ENCODE measurements at regions not wholly inside any gene's neighbourhood (a gene's known extent, or its start where the extent isn't known, plus 50 kb on each side); places are given as distances from the start of the nearest gene placed in this dataset.
"Not testable (repeated sequence)": the region's sequence is repeated elsewhere in the genome, so short reads cannot be mapped to it uniquely, and the experiment has no call there.

- no peak for DNase-seq
These were observed 116.1 kb downstream of the RIN2 start for GRCh38 chr20:19874040-19874727.

- DNase-seq, result no peak
These were observed 117.5 kb downstream of the RIN2 start for GRCh38 chr20:19875376-19876221.

- no peak for DNase-seq
These were observed 118.9 kb downstream of the RIN2 start for GRCh38 chr20:19876828-19877460.

GRCh38 chr20:19879874-19880255, 121.8 kb downstream of the RIN2 start:
- not testable (repeated sequence) for DNase-seq

GRCh38 chr20:19880256-19881079, 122.4 kb downstream of the RIN2 start:
- no peak for DNase-seq

GRCh38 chr20:19881080-19881840, 123.2 kb downstream of the RIN2 start:
- no peak for DNase-seq

- no peak for DNase-seq
These were observed 123.9 kb downstream of the RIN2 start for GRCh38 chr20:19881990-19882389.

- no peak for DNase-seq
These were observed 124.4 kb downstream of the RIN2 start for GRCh38 chr20:19882446-19882845.

- no peak for DNase-seq
These were observed 125.4 kb downstream of the RIN2 start for GRCh38 chr20:19883501-19883900.

GRCh38 chr20:19885594-19885938, 127.5 kb downstream of the RIN2 start:
- DNase-seq, result no peak

GRCh38 chr20:19885939-19886660, 128.0 kb downstream of the RIN2 start:
- DNase-seq, result no peak

- DNase-seq, result no peak
These were observed 128.7 kb downstream of the RIN2 start for GRCh38 chr20:19886661-19887288.

GRCh38 chr20:19887556-19888268, 129.4 kb upstream of the NAA20 start:
- DNase-seq, result no peak

GRCh38 chr20:19888269-19888671, 128.9 kb upstream of the NAA20 start:
- no peak for DNase-seq

- no peak for DNase-seq
These were observed 127.9 kb upstream of the NAA20 start for GRCh38 chr20:19889011-19889953.

- DNase-seq, result no peak
These were observed 126.6 kb upstream of the NAA20 start for GRCh38 chr20:19890445-19891051.

GRCh38 chr20:19893356-19893755, 123.8 kb upstream of the NAA20 start:
- DNase-seq, result no peak

- no peak for DNase-seq
These were observed 121.4 kb upstream of the NAA20 start for GRCh38 chr20:19895761-19896160.

GRCh38 chr20:19897891-19898290, 119.3 kb upstream of the NAA20 start:
- DNase-seq, result no peak

Measured in hematopoietic multipotent progenitor cell treated with erythropoietin and hydrocortisone succinate and interleukin-3 and kit ligand, for 4 days (in vitro differentiated cells).